Astrocyte (in vitro differentiated cells and primary cell): ENCODE measurements at regions not wholly inside any gene's neighbourhood (a gene's known extent, or its start where the extent isn't known, plus 50 kb on each side); places are given as distances from the start of the nearest gene placed in this dataset.
"Not testable (repeated sequence)": the region's sequence is repeated elsewhere in the genome, so short reads cannot be mapped to it uniquely, and the experiment has no call there.

Experiments used
- DNase-seq: peaks from one replicate; pipeline ENCODE4 v3.0.0-alpha.2; 2010; ENCODE audit warnings: low read depth
- FAIRE-seq: peaks from 2 replicates; lab custom pipeline; 2011; peaks lifted over from hg19 to GRCh38; lab: Jason Lieb, UNC
- H2AFZ ChIP-seq: 2 replicates; pipeline ENCODE4 v1.6.0; 2012; ENCODE audit warnings: low read depth, low read length, inconsistent platforms
- H3K27ac ChIP-seq: 2 replicates; pipeline ENCODE4 v1.5.1; 2011; ENCODE audit warnings: low read depth, low read length, inconsistent platforms
- H3K27me3 ChIP-seq: 2 replicates; pipeline ENCODE4 v1.6.0; 2011; ENCODE audit warnings: low read length, inconsistent platforms; ENCODE audit not compliant: insufficient read depth
- H3K36me3 ChIP-seq: 2 replicates; pipeline ENCODE4 v1.5.1; 2011; ENCODE audit warnings: low read length, inconsistent platforms; ENCODE audit not compliant: insufficient read depth
- H3K4me1 ChIP-seq: 2 replicates; pipeline ENCODE4 v1.5.1; 2011; ENCODE audit warnings: low read length, inconsistent platforms; ENCODE audit not compliant: insufficient read depth
- H3K4me2 ChIP-seq: 2 replicates; pipeline ENCODE4 v1.6.0; 2012; ENCODE audit warnings: low read length, inconsistent platforms
- H3K4me3 ChIP-seq: 2 replicates; pipeline ENCODE4 v1.5.1; 2011; ENCODE audit warnings: low read depth, mild to moderate bottlenecking, low read length, inconsistent platforms; ENCODE audit not compliant: insufficient read depth
- H3K79me2 ChIP-seq: 2 replicates; pipeline ENCODE4 v1.6.0; 2012; ENCODE audit warnings: mild to moderate bottlenecking, low read length, inconsistent platforms; ENCODE audit not compliant: insufficient read depth
- H3K9ac ChIP-seq: 2 replicates; pipeline ENCODE4 v1.6.0; 2012; ENCODE audit warnings: mild to moderate bottlenecking, low read length, inconsistent platforms
- H3K9me3 ChIP-seq: 2 replicates; pipeline ENCODE4 v1.5.1; 2012; ENCODE audit warnings: low read depth, mild to moderate bottlenecking, low read length, inconsistent platforms; ENCODE audit not compliant: insufficient read depth
- H4K20me1 ChIP-seq: 2 replicates; pipeline ENCODE4 v1.6.0; 2012; ENCODE audit warnings: low read length, inconsistent platforms; ENCODE audit not compliant: insufficient read depth
- H3K27ac Mint-ChIP-seq: one replicate; pipeline ENCODE4 v1.8.0; 2021; ENCODE audit warnings: mild to moderate bottlenecking, mixed read lengths; ENCODE audit not compliant: unreplicated experiment
- H3K27me3 Mint-ChIP-seq: one replicate; pipeline ENCODE4 v1.8.0; 2021; ENCODE audit warnings: low read depth, mixed read lengths; ENCODE audit not compliant: unreplicated experiment
- H3K36me3 Mint-ChIP-seq: one replicate; pipeline ENCODE4 v1.8.0; 2021; ENCODE audit warnings: low read depth, mixed read lengths; ENCODE audit not compliant: unreplicated experiment
- H3K4me1 Mint-ChIP-seq: one replicate; pipeline ENCODE4 v1.8.0; 2021; ENCODE audit warnings: low read depth, mixed read lengths; ENCODE audit not compliant: unreplicated experiment
- H3K4me3 Mint-ChIP-seq: one replicate; pipeline ENCODE4 v1.8.0; 2021; ENCODE audit warnings: mild to moderate bottlenecking, moderate library complexity, mixed read lengths; ENCODE audit not compliant: unreplicated experiment
- H3K9me3 Mint-ChIP-seq: one replicate; pipeline ENCODE4 v1.8.0; 2021; ENCODE audit warnings: mild to moderate bottlenecking, mixed read lengths; ENCODE audit not compliant: unreplicated experiment
- EZH2 ChIP-seq: IDR thresholded peaks from 2 replicates; pipeline ENCODE4 v1.6.1; 2012; ENCODE audit warnings: mild to moderate bottlenecking, low read length, inconsistent platforms; ENCODE audit not compliant: insufficient read depth
- TF ChIP-seq, protein P1 (sequence below): IDR thresholded peaks from 2 replicates; pipeline ENCODE4 v1.5.1; 2011; ENCODE audit warnings: low read depth, mild to moderate bottlenecking, inconsistent platforms, low read length, moderate library complexity; ENCODE audit not compliant: insufficient read depth

DNA sequence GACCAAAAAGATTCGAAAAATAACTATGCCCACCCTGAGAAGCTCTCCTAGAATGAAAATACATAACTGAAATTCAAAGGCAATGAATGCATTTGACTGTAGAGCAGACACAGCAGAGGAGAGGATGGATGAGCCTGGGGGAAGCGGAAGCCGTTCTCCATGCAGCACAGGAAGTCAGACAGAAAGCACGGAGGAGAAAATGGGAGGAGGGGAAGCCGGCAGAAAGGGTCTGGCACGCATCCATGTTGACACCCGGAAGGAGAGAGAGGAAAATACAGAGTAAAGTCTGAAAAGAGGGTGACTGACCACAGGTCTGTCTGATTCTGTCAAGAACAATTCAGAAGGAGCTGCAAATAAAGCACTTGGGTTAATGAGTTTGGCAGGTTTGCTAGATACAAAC is 161.0 kb upstream of the FOXD4L5 start:
- not testable (repeated sequence) for H3K4me3 ChIP-seq, FAIRE-seq, H3K4me3 Mint-ChIP-seq, H3K9me3 Mint-ChIP-seq, H3K36me3 Mint-ChIP-seq, H4K20me1 ChIP-seq, H3K79me2 ChIP-seq, H3K9ac ChIP-seq, H3K27ac ChIP-seq, H3K9me3 ChIP-seq, DNase-seq, H3K4me1 Mint-ChIP-seq, H3K27me3 Mint-ChIP-seq, H3K4me2 ChIP-seq, H2AFZ ChIP-seq, H3K27me3 ChIP-seq, H3K27ac Mint-ChIP-seq, H3K4me1 ChIP-seq, H3K36me3 ChIP-seq

DNA sequence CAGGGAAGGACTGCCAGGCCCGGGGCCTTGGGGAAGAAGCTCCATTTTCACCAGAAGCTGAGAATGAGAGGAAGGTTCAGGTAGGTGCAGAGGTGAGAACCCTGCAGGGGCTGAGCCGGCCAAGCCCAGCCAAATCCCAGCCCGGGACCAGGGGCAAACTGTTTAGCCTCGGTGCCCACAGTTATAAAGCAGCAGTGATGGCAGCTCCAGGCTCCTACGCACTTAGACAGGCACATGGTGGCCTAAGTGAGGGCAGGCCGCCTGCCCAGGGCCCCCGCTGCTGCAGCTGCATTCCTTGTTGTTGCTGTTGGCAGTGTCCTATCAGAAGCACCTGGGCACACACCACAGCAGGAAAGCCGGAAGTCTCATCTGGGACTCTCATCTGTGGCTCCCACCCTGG is 159.9 kb upstream of the FOXD4L5 start:
- no peak for FAIRE-seq

DNA sequence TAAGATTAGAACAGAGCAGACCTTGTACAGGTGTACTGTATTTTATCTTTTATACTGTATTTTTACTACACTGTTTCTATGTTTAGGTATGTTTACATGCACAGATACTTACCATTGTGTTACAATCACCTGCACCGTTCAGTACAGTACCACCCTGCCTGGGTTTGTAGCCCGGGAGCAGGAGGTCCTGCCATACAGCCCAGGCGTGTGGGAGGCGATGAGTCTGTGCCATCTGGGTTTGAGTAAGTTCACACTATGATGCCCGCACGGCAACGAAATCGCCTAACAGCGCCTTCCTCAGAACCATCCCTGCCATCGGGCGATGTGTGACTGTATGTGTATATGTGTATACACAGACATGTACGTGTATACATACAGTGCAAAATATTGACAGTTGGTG is 157.1 kb upstream of the FOXD4L5 start:
- not testable (repeated sequence) for H3K27me3 Mint-ChIP-seq, H3K27ac ChIP-seq, H3K79me2 ChIP-seq, H3K4me1 ChIP-seq, H3K4me3 ChIP-seq, H3K9me3 Mint-ChIP-seq, FAIRE-seq, H3K36me3 Mint-ChIP-seq, H4K20me1 ChIP-seq, H3K9me3 ChIP-seq, H3K4me3 Mint-ChIP-seq, H2AFZ ChIP-seq, H3K27ac Mint-ChIP-seq, H3K36me3 ChIP-seq, H3K4me1 Mint-ChIP-seq, H3K9ac ChIP-seq, H3K4me2 ChIP-seq, H3K27me3 ChIP-seq, DNase-seq

More for the DNA sequence above, 159.9 kb upstream of the FOXD4L5 start:
- Histone ChIP-seq H3K36me3 (no peaks in the 10 kb centered on the region), H3K27me3 (no peaks in the 10 kb centered on the region), H4K20me1 (no peaks in the 10 kb centered on the region), H3K4me3 (no peak overlapping the region), H3K27ac (no peak overlapping the region), H3K9me3 (no peaks in the 10 kb centered on the region), H3K4me2 (no peak overlapping the region), H2AFZ (no peak overlapping the region), H3K9ac (no peak overlapping the region), H3K4me1 (no peaks in the 10 kb centered on the region), H3K79me2 (no peaks in the 10 kb centered on the region)
- peaks cover 1% of the 10 kb centered on the region for H3K9me3 Mint-ChIP-seq
- H3K27me3 Mint-ChIP-seq = no peaks in the 10 kb centered on the region
- no peak for DNase-seq
- no peak overlapping the region for H3K27ac Mint-ChIP-seq
- no peaks in the 10 kb centered on the region for H3K4me1 Mint-ChIP-seq
- no peak overlapping the region for H3K4me3 Mint-ChIP-seq
- no peaks in the 10 kb centered on the region for H3K36me3 Mint-ChIP-seq
- no peak for TF ChIP-seq EZH2
- TF ChIP-seq, protein P1, sequence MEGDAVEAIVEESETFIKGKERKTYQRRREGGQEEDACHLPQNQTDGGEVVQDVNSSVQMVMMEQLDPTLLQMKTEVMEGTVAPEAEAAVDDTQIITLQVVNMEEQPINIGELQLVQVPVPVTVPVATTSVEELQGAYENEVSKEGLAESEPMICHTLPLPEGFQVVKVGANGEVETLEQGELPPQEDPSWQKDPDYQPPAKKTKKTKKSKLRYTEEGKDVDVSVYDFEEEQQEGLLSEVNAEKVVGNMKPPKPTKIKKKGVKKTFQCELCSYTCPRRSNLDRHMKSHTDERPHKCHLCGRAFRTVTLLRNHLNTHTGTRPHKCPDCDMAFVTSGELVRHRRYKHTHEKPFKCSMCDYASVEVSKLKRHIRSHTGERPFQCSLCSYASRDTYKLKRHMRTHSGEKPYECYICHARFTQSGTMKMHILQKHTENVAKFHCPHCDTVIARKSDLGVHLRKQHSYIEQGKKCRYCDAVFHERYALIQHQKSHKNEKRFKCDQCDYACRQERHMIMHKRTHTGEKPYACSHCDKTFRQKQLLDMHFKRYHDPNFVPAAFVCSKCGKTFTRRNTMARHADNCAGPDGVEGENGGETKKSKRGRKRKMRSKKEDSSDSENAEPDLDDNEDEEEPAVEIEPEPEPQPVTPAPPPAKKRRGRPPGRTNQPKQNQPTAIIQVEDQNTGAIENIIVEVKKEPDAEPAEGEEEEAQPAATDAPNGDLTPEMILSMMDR = no peak

DNA sequence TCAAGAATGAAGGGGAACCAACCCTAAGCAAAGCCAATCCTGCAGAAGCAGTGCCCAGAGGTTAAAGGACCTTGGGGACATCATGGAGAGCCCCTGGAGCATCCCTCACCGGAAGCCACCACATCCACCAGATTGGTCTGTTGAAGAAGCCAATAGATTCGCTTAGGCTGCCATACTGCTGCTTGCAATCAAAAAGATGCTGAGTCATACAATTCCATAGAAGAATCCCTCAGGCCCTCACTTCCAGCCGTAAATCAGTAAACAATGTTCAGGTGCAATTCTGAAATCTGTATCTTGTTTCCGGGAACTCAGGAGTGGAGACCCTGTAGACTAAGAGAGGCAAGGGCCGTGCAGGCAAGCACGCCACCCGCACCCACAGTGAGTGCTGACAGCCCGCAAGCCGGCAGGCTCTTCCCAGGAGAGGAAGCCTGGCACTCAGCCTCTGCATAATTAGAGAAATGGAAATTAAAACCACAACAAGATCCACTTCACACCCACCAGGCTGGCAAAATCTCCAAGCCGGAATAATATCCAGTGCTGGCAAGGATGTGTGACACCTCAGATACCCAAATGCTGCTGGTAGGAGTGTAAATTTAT is 156.4 kb upstream of the FOXD4L5 start:
- not testable (repeated sequence) for H3K4me1 ChIP-seq, H3K4me2 ChIP-seq, H4K20me1 ChIP-seq, H2AFZ ChIP-seq, H3K36me3 ChIP-seq, H3K4me3 ChIP-seq, H3K9ac ChIP-seq, H3K27me3 Mint-ChIP-seq, H3K9me3 Mint-ChIP-seq, FAIRE-seq, H3K27ac ChIP-seq, H3K9me3 ChIP-seq, H3K4me1 Mint-ChIP-seq, H3K27me3 ChIP-seq, H3K36me3 Mint-ChIP-seq, DNase-seq, H3K79me2 ChIP-seq, H3K4me3 Mint-ChIP-seq, H3K27ac Mint-ChIP-seq
